Neural progenitor cell (in vitro differentiated cells): ENCODE measurements at regions not wholly inside any gene's neighbourhood (a gene's known extent, or its start where the extent isn't known, plus 50 kb on each side); places are given as distances from the start of the nearest gene placed in this dataset.

ENCODE experiments used
- EZH2 ChIP-seq: fragments of 200-600 bp; sonication (generic); IDR thresholded peaks from 2 replicates; pipeline ENCODE4 v1.6.1; 2017; ENCODE audit warnings: antibody characterized with exemption, mild to moderate bottlenecking, moderate library complexity
- EZH2phosphoT487 ChIP-seq: fragments of 200-600 bp; sonication (generic); IDR thresholded peaks from 2 replicates; pipeline ENCODE4 v1.6.1; 2017; ENCODE audit warnings: antibody characterized with exemption
- TF ChIP-seq, protein P1 (sequence below): fragments of 200-600 bp; sonication (generic); IDR thresholded peaks from 2 replicates; pipeline ENCODE4 v1.5.1; 2017; ENCODE audit warnings: antibody characterized with exemption, mild to moderate bottlenecking

DNA sequence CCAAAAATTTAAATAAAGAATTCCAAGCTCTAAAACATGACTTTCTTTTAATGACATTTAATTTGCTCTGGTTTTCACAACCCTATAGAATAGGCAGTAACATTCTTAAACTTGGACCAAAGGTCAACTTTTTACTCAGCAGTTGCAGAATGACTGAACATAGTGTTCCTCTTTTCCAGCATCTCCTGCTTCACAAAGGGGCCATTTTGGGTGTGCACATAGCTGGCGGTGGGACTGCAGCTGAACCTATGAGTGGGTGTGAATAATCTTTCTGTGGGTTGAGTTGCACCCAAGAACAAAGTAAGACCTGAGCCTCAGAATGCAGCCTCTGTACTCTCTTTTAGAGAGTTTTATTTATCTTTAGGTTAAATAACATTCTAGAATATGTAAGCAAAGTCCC, 96.9 kb upstream of the HAPLN1 start:
- TF ChIP-seq, protein P1, sequence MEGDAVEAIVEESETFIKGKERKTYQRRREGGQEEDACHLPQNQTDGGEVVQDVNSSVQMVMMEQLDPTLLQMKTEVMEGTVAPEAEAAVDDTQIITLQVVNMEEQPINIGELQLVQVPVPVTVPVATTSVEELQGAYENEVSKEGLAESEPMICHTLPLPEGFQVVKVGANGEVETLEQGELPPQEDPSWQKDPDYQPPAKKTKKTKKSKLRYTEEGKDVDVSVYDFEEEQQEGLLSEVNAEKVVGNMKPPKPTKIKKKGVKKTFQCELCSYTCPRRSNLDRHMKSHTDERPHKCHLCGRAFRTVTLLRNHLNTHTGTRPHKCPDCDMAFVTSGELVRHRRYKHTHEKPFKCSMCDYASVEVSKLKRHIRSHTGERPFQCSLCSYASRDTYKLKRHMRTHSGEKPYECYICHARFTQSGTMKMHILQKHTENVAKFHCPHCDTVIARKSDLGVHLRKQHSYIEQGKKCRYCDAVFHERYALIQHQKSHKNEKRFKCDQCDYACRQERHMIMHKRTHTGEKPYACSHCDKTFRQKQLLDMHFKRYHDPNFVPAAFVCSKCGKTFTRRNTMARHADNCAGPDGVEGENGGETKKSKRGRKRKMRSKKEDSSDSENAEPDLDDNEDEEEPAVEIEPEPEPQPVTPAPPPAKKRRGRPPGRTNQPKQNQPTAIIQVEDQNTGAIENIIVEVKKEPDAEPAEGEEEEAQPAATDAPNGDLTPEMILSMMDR: no peak
- TF ChIP-seq EZH2: no peak
- no peak for TF ChIP-seq EZH2phosphoT487
